CD4-positive, CD25-positive, alpha-beta regulatory T cell (primary cell): ENCODE measurements at regions not wholly inside any gene's neighbourhood (a gene's known extent, or its start where the extent isn't known, plus 50 kb on each side); places are given as distances from the start of the nearest gene placed in this dataset.

Source experiments
- ATAC-seq, 2 donors: fragments of 150-1000 bp; cut with Tn5 transposase; one replicate each; pipeline ENCODE4 v1.10.0; 2021; ENCODE audit warnings: low read depth in 2 of 2, moderate number of reproducible peaks in 2 of 2, moderate library complexity in 1 of 2
- DNase-seq, 3 donors: peaks; one replicate each; pipeline versions ENCODE4 v3.0.0 to v3.0.0-alpha.2; 2012 to 2022; ENCODE audit warnings: mixed read lengths in 1 of 3
- H3K27ac ChIP-seq: one replicate; pipeline ENCODE4 v1.7.0; 2013; ENCODE audit warnings: mild to moderate bottlenecking, low read length; ENCODE audit not compliant: insufficient read depth, poor library complexity, severe bottlenecking
- H3K27me3 ChIP-seq: one replicate; pipeline ENCODE4 v1.7.0; 2013; ENCODE audit warnings: low read length; ENCODE audit not compliant: control insufficient read depth, insufficient read depth
- H3K36me3 ChIP-seq: one replicate; pipeline ENCODE4 v1.7.0; 2013; ENCODE audit warnings: mild to moderate bottlenecking, low read length, moderate library complexity; ENCODE audit not compliant: control insufficient read depth, insufficient read depth
- H3K4me1 ChIP-seq: 2 replicates; pipeline ENCODE4 v1.7.0; 2013; ENCODE audit warnings: mild to moderate bottlenecking, low read length; ENCODE audit not compliant: insufficient read depth, control insufficient read depth, poor library complexity, severe bottlenecking
- H3K4me3 ChIP-seq: one replicate; pipeline ENCODE4 v1.7.0; 2013; ENCODE audit warnings: low read depth, mild to moderate bottlenecking, low read length, moderate library complexity
- H3K9me3 ChIP-seq, 2 experiments: 1 replicate in 1 of 2; 2 replicates in 1 of 2; pipeline ENCODE4 v1.7.0; 2013; ENCODE audit warnings: low read length in 2 of 2, mild to moderate bottlenecking in 1 of 2, moderate library complexity in 1 of 2; ENCODE audit not compliant: control insufficient read depth in 2 of 2
- H3K27ac Mint-ChIP-seq, 3 donors: one replicate each; pipeline ENCODE4 v1.8.0; 2020 to 2022; ENCODE audit warnings: mild to moderate bottlenecking in 3 of 3, mixed read lengths in 3 of 3, moderate library complexity in 2 of 3
- H3K27me3 Mint-ChIP-seq: one replicate; pipeline ENCODE4 v1.8.0; 2022; ENCODE audit warnings: mild to moderate bottlenecking, mixed read lengths
- H3K36me3 Mint-ChIP-seq: one replicate; pipeline ENCODE4 v1.8.0; 2020; ENCODE audit warnings: mixed read lengths
- H3K4me1 Mint-ChIP-seq, 4 donors: one replicate each; pipeline ENCODE4 v1.8.0; 2020 to 2022; ENCODE audit warnings: mixed read lengths in 4 of 4, mild to moderate bottlenecking in 1 of 4
- H3K4me3 Mint-ChIP-seq, 4 donors: one replicate each; pipeline ENCODE4 v1.8.0; 2020 to 2022; ENCODE audit warnings: mild to moderate bottlenecking in 4 of 4, mixed read lengths in 4 of 4, moderate library complexity in 3 of 4
- H3K9me3 Mint-ChIP-seq, 7 donors: one replicate each; pipeline ENCODE4 v1.8.0; 2020 to 2022; ENCODE audit warnings: mixed read lengths in 7 of 7, mild to moderate bottlenecking in 3 of 7, moderate library complexity in 2 of 7

GRCh38 chr3:59518283-59519055, 468.6 kb upstream of the CFAP20DC start:
- Histone ChIP-seq H3K4me3 (no peak overlapping the region), H3K27me3 (no peaks in the 10 kb centered on the region), H3K36me3 (no peaks in the 10 kb centered on the region), H3K9me3 (no peaks in the 10 kb centered on the region), H3K4me1 (no peaks in the 10 kb centered on the region), H3K27ac (no peak overlapping the region)
- Mint-ChIP-seq H3K36me3 (no peaks in the 10 kb centered on the region), H3K4me1 (peaks cover 0 to 10% (median 2%) of the 10 kb centered on the region in 4 donors), H3K9me3 (no peaks in the 10 kb centered on the region), H3K27ac (peak overlapping the region in 1 of 3 donors; percentile 80), H3K4me3 (no peak overlapping the region), H3K27me3 (peaks cover under 1% of the 10 kb centered on the region)
- DNase-seq (no peak), ATAC-seq (no peak)

GRCh38 chr3:59517388-59517787, 467.6 kb upstream of the CFAP20DC start:
- H3K4me1 Mint-ChIP-seq = peaks cover 0 to 10% (median 2%) of the 10 kb centered on the region in 4 donors
- Histone ChIP-seq H3K4me3 (no peak overlapping the region), H3K4me1 (no peaks in the 10 kb centered on the region), H3K27ac (no peak overlapping the region), H3K27me3 (no peaks in the 10 kb centered on the region), H3K36me3 (no peaks in the 10 kb centered on the region), H3K9me3 (no peaks in the 10 kb centered on the region)
- no peak overlapping the region for H3K4me3 Mint-ChIP-seq
- no peak overlapping the region for H3K27ac Mint-ChIP-seq
- H3K9me3 Mint-ChIP-seq = no peaks in the 10 kb centered on the region
- DNase-seq = no peak
- ATAC-seq = no peak
- peaks cover 6% of the 10 kb centered on the region for H3K27me3 Mint-ChIP-seq
- H3K36me3 Mint-ChIP-seq = no peaks in the 10 kb centered on the region

- peaks cover 0 to 14% (median 3%) of the 10 kb centered on the region in 4 donors for H3K4me1 Mint-ChIP-seq
- no peaks in the 10 kb centered on the region for H3K4me1 ChIP-seq
- peaks cover 6% of the 10 kb centered on the region for H3K27me3 Mint-ChIP-seq
- no peaks in the 10 kb centered on the region for H3K9me3 ChIP-seq
- no peaks in the 10 kb centered on the region for H3K36me3 Mint-ChIP-seq
- no peaks in the 10 kb centered on the region for H3K36me3 ChIP-seq
- H3K27ac Mint-ChIP-seq = no peak overlapping the region
- H3K4me3 Mint-ChIP-seq = no peak overlapping the region
- ATAC-seq (no peak), DNase-seq (no peak)
- no peak overlapping the region for H3K4me3 ChIP-seq
- H3K9me3 Mint-ChIP-seq = no peaks in the 10 kb centered on the region
- H3K27me3 ChIP-seq = no peaks in the 10 kb centered on the region
- H3K27ac ChIP-seq = no peak overlapping the region
Observed at GRCh38 chr3:59515966-59516365, 466.1 kb upstream of the CFAP20DC start.

GRCh38 chr3:59514865-59515482, 465.1 kb upstream of the CFAP20DC start:
- Histone ChIP-seq H3K27me3 (no peaks in the 10 kb centered on the region), H3K36me3 (no peaks in the 10 kb centered on the region), H3K27ac (no peak overlapping the region), H3K9me3 (no peaks in the 10 kb centered on the region), H3K4me1 (no peaks in the 10 kb centered on the region), H3K4me3 (no peak overlapping the region)
- Mint-ChIP-seq H3K27me3 (peaks cover 6% of the 10 kb centered on the region), H3K4me1 (peaks cover 0 to 14% (median 3%) of the 10 kb centered on the region in 4 donors), H3K27ac (no peak overlapping the region), H3K4me3 (no peak overlapping the region), H3K9me3 (no peaks in the 10 kb centered on the region), H3K36me3 (no peaks in the 10 kb centered on the region)
- ATAC-seq (no peak), DNase-seq (no peak)

GRCh38 chr3:59513570-59513969, 463.7 kb upstream of the CFAP20DC start:
- H3K27ac Mint-ChIP-seq = no peak overlapping the region
- H3K27me3 Mint-ChIP-seq = peaks cover 12% of the 10 kb centered on the region
- no peaks in the 10 kb centered on the region for H3K36me3 ChIP-seq

GRCh38 chr3:59512066-59512465, 462.2 kb upstream of the CFAP20DC start:
- Histone ChIP-seq H3K4me1 (no peaks in the 10 kb centered on the region), H3K36me3 (no peaks in the 10 kb centered on the region), H3K27me3 (no peaks in the 10 kb centered on the region), H3K9me3 (no peaks in the 10 kb centered on the region), H3K4me3 (no peak overlapping the region), H3K27ac (no peak overlapping the region)
- no peak overlapping the region for H3K4me3 Mint-ChIP-seq
- no peak for ATAC-seq
- H3K27ac Mint-ChIP-seq = no peak overlapping the region
- peaks cover 0 to 4% (median 0%) of the 10 kb centered on the region in 7 donors for H3K9me3 Mint-ChIP-seq
- H3K4me1 Mint-ChIP-seq = peaks cover 0 to 10% (median under 1%) of the 10 kb centered on the region in 4 donors
- no peak for DNase-seq
- peaks cover 12% of the 10 kb centered on the region for H3K27me3 Mint-ChIP-seq
- no peaks in the 10 kb centered on the region for H3K36me3 Mint-ChIP-seq

More at GRCh38 chr3:59513570-59513969, 463.7 kb upstream of the CFAP20DC start:
- Mint-ChIP-seq H3K36me3 (no peaks in the 10 kb centered on the region), H3K4me1 (peaks cover 0 to 14% (median 3%) of the 10 kb centered on the region in 4 donors), H3K4me3 (no peak overlapping the region), H3K9me3 (peaks cover 0 to under 1% (median 0%) of the 10 kb centered on the region in 7 donors)
- DNase-seq = no peak
- Histone ChIP-seq H3K27me3 (no peaks in the 10 kb centered on the region), H3K27ac (no peak overlapping the region), H3K4me1 (no peaks in the 10 kb centered on the region), H3K4me3 (no peak overlapping the region), H3K9me3 (no peaks in the 10 kb centered on the region)
- ATAC-seq = no peak

GRCh38 chr3:59510576-59510975, 460.8 kb upstream of the CFAP20DC start:
- Mint-ChIP-seq H3K27me3 (peaks cover 12% of the 10 kb centered on the region), H3K4me3 (no peak overlapping the region), H3K9me3 (peaks cover 0 to 4% (median 0%) of the 10 kb centered on the region in 7 donors), H3K36me3 (no peaks in the 10 kb centered on the region), H3K4me1 (peaks cover 0 to 7% (median 2%) of the 10 kb centered on the region in 4 donors), H3K27ac (no peak overlapping the region)
- H3K36me3 ChIP-seq = no peaks in the 10 kb centered on the region
- no peak for ATAC-seq
- H3K9me3 ChIP-seq = no peaks in the 10 kb centered on the region
- no peak overlapping the region for H3K4me3 ChIP-seq
- no peak overlapping the region for H3K27ac ChIP-seq
- DNase-seq = no peak
- no peaks in the 10 kb centered on the region for H3K4me1 ChIP-seq
- H3K27me3 ChIP-seq = no peaks in the 10 kb centered on the region
